GM21576 (cell line): ENCODE measurements at regions not wholly inside any gene's neighbourhood (a gene's known extent, or its start where the extent isn't known, plus 50 kb on each side); places are given as distances from the start of the nearest gene placed in this dataset.
"Not testable (repeated sequence)": the region's sequence is repeated elsewhere in the genome, so short reads cannot be mapped to it uniquely, and the experiment has no call there.

ENCODE experiments used
- ATAC-seq: cut with Tn5 transposase; IDR thresholded peaks from one replicate; pipeline ENCODE4 v1.9.1; 2021; ENCODE audit warnings: mild to moderate bottlenecking, moderate library complexity; ENCODE audit not compliant: unreplicated experiment

- ATAC-seq, result no peak
Measured at GRCh38 chr3:18194431-18194830, 230.7 kb downstream of the SATB1 start.

GRCh38 chr3:18190646-18191045, 234.5 kb downstream of the SATB1 start:
- no peak for ATAC-seq

- ATAC-seq, result no peak
Measured at GRCh38 chr3:18189282-18190050, 235.7 kb downstream of the SATB1 start.

- ATAC-seq, result no peak
Measured at GRCh38 chr3:18188491-18188890, 236.6 kb downstream of the SATB1 start.

- no peak for ATAC-seq
Measured at GRCh38 chr3:18185624-18186023, 239.5 kb downstream of the SATB1 start.

GRCh38 chr3:18182923-18183322, 242.2 kb downstream of the SATB1 start:
- not testable (repeated sequence) for ATAC-seq

- no peak for ATAC-seq
Measured at GRCh38 chr3:18179521-18179920, 245.6 kb downstream of the SATB1 start.

- ATAC-seq, result no peak
Measured at GRCh38 chr3:18177271-18177670, 247.9 kb downstream of the SATB1 start.

- not testable (repeated sequence) for ATAC-seq
Measured at GRCh38 chr3:18173891-18174290, 251.2 kb downstream of the SATB1 start.

GRCh38 chr3:18159681-18160080, 265.5 kb downstream of the SATB1 start:
- ATAC-seq, result no peak

GRCh38 chr3:18153571-18154173, 271.5 kb downstream of the SATB1 start:
- no peak for ATAC-seq

- no peak for ATAC-seq
Measured at GRCh38 chr3:18151199-18151598, 273.9 kb downstream of the SATB1 start.

GRCh38 chr3:18149935-18150334, 275.2 kb downstream of the SATB1 start:
- no peak for ATAC-seq

GRCh38 chr3:18149386-18149785, 275.8 kb downstream of the SATB1 start:
- no peak for ATAC-seq

GRCh38 chr3:18144571-18144970, 280.6 kb downstream of the SATB1 start:
- ATAC-seq, result no peak

- ATAC-seq, result no peak
Measured at GRCh38 chr3:18143258-18143780, 281.8 kb downstream of the SATB1 start.

GRCh38 chr3:18137958-18138357, 287.2 kb downstream of the SATB1 start:
- no peak for ATAC-seq

GRCh38 chr3:18135060-18135814, 289.9 kb downstream of the SATB1 start:
- no peak for ATAC-seq

- ATAC-seq, result no peak
Measured at GRCh38 chr3:18134386-18135059, 290.6 kb downstream of the SATB1 start.

GRCh38 chr3:18132991-18133390, 292.1 kb downstream of the SATB1 start:
- no peak for ATAC-seq
